Right renal cortex interstitium (tissue), 3 donors: ENCODE measurements at regions not wholly inside any gene's neighbourhood (a gene's known extent, or its start where the extent isn't known, plus 50 kb on each side); places are given as distances from the start of the nearest gene placed in this dataset.
"Not testable (repeated sequence)": the region's sequence is repeated elsewhere in the genome, so short reads cannot be mapped to it uniquely, and the experiment has no call there.

ENCODE experiments used
- DNase-seq, 3 donors: peaks; one replicate each; pipeline ENCODE4 v3.0.0-alpha.2; 2013; ENCODE audit warnings: low read depth in 3 of 3, low spot score in 2 of 3

GRCh38 chr18:72973841-72974240, 106.1 kb upstream of the NETO1 start:
- no peak for DNase-seq

GRCh38 chr18:72965616-72966015, 97.8 kb upstream of the NETO1 start:
- no peak for DNase-seq

- not testable (repeated sequence) for DNase-seq
These were observed 90.4 kb upstream of the NETO1 start for GRCh38 chr18:72958195-72958594.

- no peak for DNase-seq
These were observed 80.7 kb upstream of the NETO1 start for GRCh38 chr18:72948439-72948838.

GRCh38 chr18:72942766-72943165, 75.0 kb upstream of the NETO1 start:
- DNase-seq = no peak

GRCh38 chr18:72940986-72941385, 73.2 kb upstream of the NETO1 start:
- no peak for DNase-seq

- DNase-seq = no peak
These were observed 72.7 kb upstream of the NETO1 start for GRCh38 chr18:72940509-72940908.

GRCh38 chr18:72935744-72936143, 68.0 kb upstream of the NETO1 start:
- no peak for DNase-seq

- DNase-seq = no peak
These were observed 55.1 kb upstream of the NETO1 start for GRCh38 chr18:72922895-72923294.
